ENCODE measurements at regions not wholly inside any gene's neighbourhood (a gene's known extent, or its start where the extent isn't known, plus 50 kb on each side); places are given as distances from the start of the nearest gene placed in this dataset.
A peak's percentile ranks its signal among the peaks of the same experiment; 100 is the strongest.

- Histone ChIP-seq H3K4me1 (ENCODE audit: control insufficient read depth in 1 of 2, insufficient read depth in 2 of 2, low read length in 2 of 2) (no peaks in the 10 kb centered on the region), H2AK5ac (ENCODE audit: low read length) (no peak overlapping the region), H3K4ac (ENCODE audit: low read depth, low read length) (no peak overlapping the region), H4K91ac (ENCODE audit: low read depth, low read length) (no peak overlapping the region), H2BK120ac (ENCODE audit: insufficient read depth, low read length, poor library complexity) (no peak overlapping the region), H3K18ac (ENCODE audit: low read length) (no peak overlapping the region), H3K27me3 (ENCODE audit: insufficient read depth, low read length) (no peaks in the 10 kb centered on the region), H4K12ac (ENCODE audit: low read depth, low read length) (no peak overlapping the region), H3K79me2 (ENCODE audit: control insufficient read depth, insufficient read depth, low read length, poor library complexity) (no peaks in the 10 kb centered on the region), H3K79me1 (ENCODE audit: low read length) (no peaks in the 10 kb centered on the region), H3K4me2 (ENCODE audit: low read length) (no peak overlapping the region), H4K8ac (ENCODE audit: low read depth, low read length) (no peak overlapping the region), H2BK12ac (ENCODE audit: low read length) (no peak overlapping the region), H2BK5ac (ENCODE audit: low read depth, low read length, poor library complexity) (no peak overlapping the region), H3K14ac (ENCODE audit: low read length) (no peak overlapping the region), H3K36me3 (ENCODE audit: control insufficient read depth in 1 of 2, insufficient read depth in 2 of 2, low read length in 2 of 2) (no peaks in the 10 kb centered on the region), H3K23ac (ENCODE audit: low read length) (peak overlapping the region; percentile 57), H3K9me3 (ENCODE audit: insufficient read depth, low read depth, low read length) (no peaks in the 10 kb centered on the region), H3K4me3 (ENCODE audit: low read depth, low read length) (no peak overlapping the region), H3K27ac (ENCODE audit: low read depth, low read length) (no peak overlapping the region), H3K9ac (ENCODE audit: low read length) (no peak overlapping the region), H2AFZ (ENCODE audit: insufficient read depth, low read length, poor library complexity) (no peak overlapping the region)
- no peak for DNase-seq
- no CpG with 5 or more reads among the region's 4 CpGs for WGBS (ENCODE audit: extremely low coverage, insufficient coverage, insufficient read length)
Measured at GRCh38 chr5:51047369-51047768, 335.9 kb upstream of the ISL1 start.

GRCh38 chr5:51053361-51053760, 329.9 kb upstream of the ISL1 start:
- H2BK5ac ChIP-seq (ENCODE audit: low read depth, low read length, poor library complexity): no peak overlapping the region
- no peak overlapping the region for H4K12ac ChIP-seq (ENCODE audit: low read depth, low read length)
- H3K18ac ChIP-seq (ENCODE audit: low read length): no peak overlapping the region
- H3K4me3 ChIP-seq (ENCODE audit: low read depth, low read length): no peak overlapping the region
- no peak for DNase-seq
- WGBS (ENCODE audit: extremely low coverage, insufficient coverage, insufficient read length): no CpG with 5 or more reads among the region's 2 CpGs
- H3K4me2 ChIP-seq (ENCODE audit: low read length): no peak overlapping the region
- H3K36me3 ChIP-seq (ENCODE audit: control insufficient read depth in 1 of 2, insufficient read depth in 2 of 2, low read length in 2 of 2): no peaks in the 10 kb centered on the region
- H3K27ac ChIP-seq (ENCODE audit: low read depth, low read length): no peak overlapping the region
- no peak overlapping the region for H2AFZ ChIP-seq (ENCODE audit: insufficient read depth, low read length, poor library complexity)
- no peak overlapping the region for H2BK12ac ChIP-seq (ENCODE audit: low read length)
- no peak overlapping the region for H2BK120ac ChIP-seq (ENCODE audit: insufficient read depth, low read length, poor library complexity)
- H3K14ac ChIP-seq (ENCODE audit: low read length): no peak overlapping the region
- no peaks in the 10 kb centered on the region for H3K79me2 ChIP-seq (ENCODE audit: control insufficient read depth, insufficient read depth, low read length, poor library complexity)
- no peaks in the 10 kb centered on the region for H3K79me1 ChIP-seq (ENCODE audit: low read length)
- H3K9me3 ChIP-seq (ENCODE audit: insufficient read depth, low read depth, low read length): no peaks in the 10 kb centered on the region
- no peak overlapping the region for H3K4ac ChIP-seq (ENCODE audit: low read depth, low read length)
- no peak overlapping the region for H4K8ac ChIP-seq (ENCODE audit: low read depth, low read length)
- no peak overlapping the region for H2AK5ac ChIP-seq (ENCODE audit: low read length)
- no peak overlapping the region for H4K91ac ChIP-seq (ENCODE audit: low read depth, low read length)
- H3K27me3 ChIP-seq (ENCODE audit: insufficient read depth, low read length): no peaks in the 10 kb centered on the region
- no peaks in the 10 kb centered on the region for H3K4me1 ChIP-seq (ENCODE audit: control insufficient read depth in 1 of 2, insufficient read depth in 2 of 2, low read length in 2 of 2)
- no peak overlapping the region for H3K23ac ChIP-seq (ENCODE audit: low read length)
- no peak overlapping the region for H3K9ac ChIP-seq (ENCODE audit: low read length)

DNA sequence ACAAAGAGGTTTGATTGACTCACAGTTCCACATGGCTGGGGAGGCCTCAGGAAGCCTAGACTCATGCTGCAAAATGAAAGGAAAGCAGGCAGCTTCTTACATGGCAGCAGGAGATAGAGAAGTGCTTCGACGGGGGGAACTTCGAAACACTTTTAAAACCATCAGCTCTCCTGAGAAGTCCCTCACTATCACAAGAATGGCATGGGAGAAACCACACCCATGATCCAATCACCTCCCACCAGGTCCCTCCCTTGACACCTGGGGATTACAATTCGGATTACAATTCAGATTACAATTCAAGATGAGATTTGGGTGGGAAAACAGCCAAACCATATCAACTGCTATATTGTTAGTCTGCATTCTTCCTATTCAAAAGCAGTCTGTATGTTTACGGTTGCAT, 322.3 kb upstream of the ISL1 start:
- Histone ChIP-seq H2AK5ac (ENCODE audit: low read length) (no peak overlapping the region), H3K4ac (ENCODE audit: low read depth, low read length) (no peak overlapping the region), H3K27me3 (ENCODE audit: insufficient read depth, low read length) (no peaks in the 10 kb centered on the region), H3K4me2 (ENCODE audit: low read length) (no peak overlapping the region), H3K23ac (ENCODE audit: low read length) (no peak overlapping the region), H2BK5ac (ENCODE audit: low read depth, low read length, poor library complexity) (no peak overlapping the region), H2BK120ac (ENCODE audit: insufficient read depth, low read length, poor library complexity) (no peak overlapping the region), H3K4me3 (ENCODE audit: low read depth, low read length) (no peak overlapping the region), H3K79me2 (ENCODE audit: control insufficient read depth, insufficient read depth, low read length, poor library complexity) (no peaks in the 10 kb centered on the region), H3K18ac (ENCODE audit: low read length) (no peak overlapping the region), H3K14ac (ENCODE audit: low read length) (no peak overlapping the region), H3K9ac (ENCODE audit: low read length) (no peak overlapping the region), H3K9me3 (ENCODE audit: insufficient read depth, low read depth, low read length) (no peaks in the 10 kb centered on the region), H3K4me1 (ENCODE audit: control insufficient read depth in 1 of 2, insufficient read depth in 2 of 2, low read length in 2 of 2) (no peaks in the 10 kb centered on the region), H3K79me1 (ENCODE audit: low read length) (no peaks in the 10 kb centered on the region), H4K12ac (ENCODE audit: low read depth, low read length) (no peak overlapping the region), H3K36me3 (ENCODE audit: control insufficient read depth in 1 of 2, insufficient read depth in 2 of 2, low read length in 2 of 2) (no peaks in the 10 kb centered on the region), H3K27ac (ENCODE audit: low read depth, low read length) (no peak overlapping the region), H2BK12ac (ENCODE audit: low read length) (no peak overlapping the region), H2AFZ (ENCODE audit: insufficient read depth, low read length, poor library complexity) (no peak overlapping the region), H4K91ac (ENCODE audit: low read depth, low read length) (no peak overlapping the region), H4K8ac (ENCODE audit: low read depth, low read length) (no peak overlapping the region)
- no peak for DNase-seq
- no CpG with 5 or more reads among the region's 5 CpGs for WGBS (ENCODE audit: extremely low coverage, insufficient coverage, insufficient read length)

DNA sequence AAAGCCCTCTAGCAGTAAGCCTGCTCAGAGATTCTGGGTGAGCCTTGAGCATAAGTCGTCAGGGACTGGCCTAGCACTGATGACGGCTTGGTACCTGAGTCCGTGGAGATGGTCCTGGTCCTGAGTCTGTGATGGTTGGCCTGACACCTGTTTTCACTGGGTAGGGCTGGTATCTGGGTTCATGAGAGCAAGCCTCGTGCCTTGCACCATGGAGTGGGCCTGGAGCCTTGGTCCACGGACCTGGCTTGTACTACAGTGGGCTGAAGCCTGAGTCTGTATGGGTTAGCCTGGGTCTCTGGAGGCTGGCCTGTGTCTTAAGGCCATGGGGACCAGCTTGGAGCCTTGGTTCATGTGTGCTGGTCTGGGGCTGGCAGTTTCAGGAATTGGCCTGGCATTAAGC, 310.3 kb upstream of the ISL1 start:
- Histone ChIP-seq H4K12ac (ENCODE audit: low read depth, low read length) (no peak overlapping the region), H3K27ac (ENCODE audit: low read depth, low read length) (no peak overlapping the region), H3K79me1 (ENCODE audit: low read length) (no peaks in the 10 kb centered on the region), H2BK5ac (ENCODE audit: low read depth, low read length, poor library complexity) (no peak overlapping the region), H3K23ac (ENCODE audit: low read length) (no peak overlapping the region), H3K79me2 (ENCODE audit: control insufficient read depth, insufficient read depth, low read length, poor library complexity) (no peaks in the 10 kb centered on the region), H3K9ac (ENCODE audit: low read length) (no peak overlapping the region), H3K14ac (ENCODE audit: low read length) (no peak overlapping the region), H2BK12ac (ENCODE audit: low read length) (no peak overlapping the region), H2AK5ac (ENCODE audit: low read length) (no peak overlapping the region), H4K91ac (ENCODE audit: low read depth, low read length) (no peak overlapping the region), H3K4me3 (ENCODE audit: low read depth, low read length) (no peak overlapping the region), H2AFZ (ENCODE audit: insufficient read depth, low read length, poor library complexity) (no peak overlapping the region), H3K18ac (ENCODE audit: low read length) (no peak overlapping the region), H3K4me2 (ENCODE audit: low read length) (no peak overlapping the region), H3K4ac (ENCODE audit: low read depth, low read length) (no peak overlapping the region), H3K4me1 (ENCODE audit: control insufficient read depth in 1 of 2, insufficient read depth in 2 of 2, low read length in 2 of 2) (no peaks in the 10 kb centered on the region), H3K27me3 (ENCODE audit: insufficient read depth, low read length) (no peaks in the 10 kb centered on the region), H4K8ac (ENCODE audit: low read depth, low read length) (no peak overlapping the region), H3K36me3 (ENCODE audit: control insufficient read depth in 1 of 2, insufficient read depth in 2 of 2, low read length in 2 of 2) (no peaks in the 10 kb centered on the region), H2BK120ac (ENCODE audit: insufficient read depth, low read length, poor library complexity) (no peak overlapping the region), H3K9me3 (ENCODE audit: insufficient read depth, low read depth, low read length) (peaks cover 2% of the 10 kb centered on the region)
- no peak for DNase-seq
- no CpG with 5 or more reads among the region's 5 CpGs for WGBS (ENCODE audit: extremely low coverage, insufficient coverage, insufficient read length)
